ENCODE measurements at regions not wholly inside any gene's neighbourhood (a gene's known extent, or its start where the extent isn't known, plus 50 kb on each side); places are given as distances from the start of the nearest gene placed in this dataset.
"Not testable (repeated sequence)": the region's sequence is repeated elsewhere in the genome, so short reads cannot be mapped to it uniquely, and the experiment has no call there.

DNA sequence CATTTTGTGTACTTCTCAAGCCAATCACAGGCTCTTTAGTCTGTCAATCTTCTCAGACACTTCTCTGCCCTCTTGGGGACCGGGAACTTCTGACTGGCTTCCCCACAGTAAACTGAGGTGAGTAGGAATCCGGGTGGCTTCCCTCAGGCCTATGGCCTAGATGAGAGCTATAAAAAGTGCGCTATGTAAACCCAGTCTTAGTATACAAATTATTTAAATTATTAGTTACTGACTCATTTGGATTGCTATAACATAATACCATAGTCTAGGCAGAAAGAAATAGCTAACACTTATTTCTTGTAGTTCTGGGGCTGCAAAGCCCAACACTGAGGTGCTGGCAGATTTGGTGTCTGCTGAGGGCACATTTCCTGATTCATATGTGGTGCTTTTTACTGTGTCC, 109.2 kb upstream of the MCHR2 start:
- no peak for DNase-seq (ENCODE audit: low read depth in 2 of 2, low spot score in 1 of 2)

DNA sequence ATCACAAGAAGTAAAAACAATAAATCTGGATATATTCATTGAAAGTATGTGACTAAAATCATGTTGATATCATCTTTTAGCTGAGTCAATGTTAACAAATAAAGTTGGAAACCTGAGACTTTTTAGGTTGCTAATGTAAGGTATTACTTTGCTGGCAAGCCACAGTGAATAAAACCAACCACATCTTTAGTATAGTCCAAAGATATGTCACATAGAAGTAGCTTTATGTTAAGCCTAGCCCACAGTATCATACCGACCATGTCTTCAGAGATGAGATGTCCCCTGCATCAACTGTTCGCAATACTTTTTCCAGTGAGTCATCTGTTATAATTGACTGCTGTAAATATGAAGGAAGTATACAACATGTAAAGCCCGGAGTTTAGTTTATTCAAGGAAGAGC, 107.6 kb upstream of the MCHR2 start:
- DNase-seq (ENCODE audit: low read depth in 2 of 2, low spot score in 1 of 2): no peak

DNA sequence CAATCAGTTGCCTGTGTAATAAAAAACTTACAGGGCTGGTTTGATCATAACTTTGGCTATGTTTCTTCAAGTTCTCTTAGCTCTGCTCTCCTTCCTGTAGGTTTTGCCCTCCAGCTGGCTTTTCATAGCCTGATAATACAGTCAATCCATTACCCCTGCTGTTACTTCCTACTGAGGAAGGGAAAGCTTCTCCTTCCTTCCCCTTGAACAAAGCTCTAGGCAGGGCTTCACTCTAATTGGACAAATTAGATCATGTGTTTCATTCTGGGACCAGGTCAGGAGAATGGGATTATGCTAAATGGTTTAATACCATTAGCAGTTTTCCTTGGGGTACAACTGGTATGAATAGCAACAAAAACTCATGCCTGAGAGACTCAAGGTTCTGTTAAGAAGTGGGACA, 106.8 kb upstream of the MCHR2 start:
- DNase-seq (ENCODE audit: low read depth in 2 of 2, low spot score in 1 of 2): no peak

DNA sequence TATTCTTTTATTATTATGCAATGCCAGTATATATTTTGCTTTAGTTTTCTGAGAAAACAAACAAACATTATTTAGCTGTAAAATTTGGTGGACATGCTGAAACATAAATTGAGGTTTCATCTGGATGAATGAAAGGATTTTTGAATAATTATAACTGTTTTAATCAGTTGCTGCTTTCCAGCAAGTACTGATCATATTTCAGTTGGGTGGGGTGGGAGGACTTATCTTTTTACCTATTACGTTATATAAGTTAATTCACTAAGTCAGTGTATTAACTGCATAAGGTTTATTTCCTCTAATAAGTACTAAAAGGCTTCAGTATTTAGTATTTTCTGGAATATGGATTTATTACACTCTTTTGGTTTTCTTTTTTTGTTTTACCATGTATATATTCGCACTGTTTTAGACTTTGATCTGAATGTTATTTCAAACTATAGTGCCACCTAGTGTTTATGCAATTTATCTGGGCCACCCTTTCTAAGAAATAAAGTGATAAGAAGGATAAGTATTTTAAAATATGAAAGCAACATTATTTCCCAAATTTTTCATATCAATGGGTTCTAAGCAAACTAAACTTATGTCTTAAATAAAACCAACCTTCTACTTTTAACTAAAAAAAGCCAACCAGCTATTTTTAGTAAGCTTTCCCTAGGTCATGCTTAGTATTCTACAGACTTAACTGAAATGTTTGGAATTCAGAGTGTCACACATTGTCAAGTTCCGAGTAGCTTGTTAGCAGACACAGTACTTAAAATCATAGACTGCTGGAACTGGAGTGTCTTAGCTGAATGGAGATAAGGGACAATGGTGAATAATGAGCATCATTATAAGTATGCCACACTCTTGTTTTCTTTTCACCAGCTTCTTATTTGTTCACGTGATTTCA, 105.4 kb upstream of the MCHR2 start:
- DNase-seq (ENCODE audit: low read depth in 2 of 2, low spot score in 1 of 2): no peak

DNA sequence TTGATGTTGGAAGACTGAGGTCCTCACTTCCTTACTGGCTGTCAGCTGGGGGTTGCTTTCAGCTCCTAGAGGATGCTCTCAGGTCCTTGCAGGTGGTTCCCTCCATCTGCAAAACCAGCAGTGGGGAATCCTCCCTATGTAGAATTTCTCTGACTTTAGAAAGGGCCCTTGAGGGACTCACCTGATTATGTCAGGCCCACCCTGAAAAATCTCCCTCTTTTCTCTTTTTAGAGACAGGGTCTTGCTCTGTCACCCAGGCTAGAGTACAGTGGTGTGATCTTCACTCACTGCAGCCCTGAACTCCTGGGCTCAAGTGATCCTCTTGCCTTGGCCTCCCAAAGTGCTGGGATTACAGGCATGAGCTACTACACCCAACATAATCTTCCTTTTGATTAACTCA, 102.9 kb upstream of the MCHR2 start:
- no peak for DNase-seq (ENCODE audit: low read depth in 2 of 2, low spot score in 1 of 2)

DNA sequence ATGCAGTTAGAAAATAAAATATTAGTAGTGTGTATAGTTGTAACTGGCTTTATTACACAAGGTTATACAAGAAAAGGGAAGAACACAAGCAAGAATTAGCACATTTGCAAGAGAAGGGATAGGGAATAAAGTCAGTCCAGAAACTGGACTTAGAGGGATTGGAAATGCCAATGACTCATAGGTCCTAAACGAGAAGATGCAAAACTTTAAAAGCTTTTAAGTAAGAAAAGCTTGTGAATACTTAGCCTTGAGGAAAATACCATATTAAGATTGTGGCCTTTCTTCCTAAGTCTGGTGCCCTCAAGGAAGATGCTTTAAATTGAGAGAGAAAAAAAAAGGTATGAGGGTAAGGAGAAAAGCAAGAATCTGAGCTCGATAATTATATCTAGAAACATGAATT, 102.3 kb upstream of the MCHR2 start:
- DNase-seq (ENCODE audit: low read depth in 2 of 2, low spot score in 1 of 2): no peak

DNA sequence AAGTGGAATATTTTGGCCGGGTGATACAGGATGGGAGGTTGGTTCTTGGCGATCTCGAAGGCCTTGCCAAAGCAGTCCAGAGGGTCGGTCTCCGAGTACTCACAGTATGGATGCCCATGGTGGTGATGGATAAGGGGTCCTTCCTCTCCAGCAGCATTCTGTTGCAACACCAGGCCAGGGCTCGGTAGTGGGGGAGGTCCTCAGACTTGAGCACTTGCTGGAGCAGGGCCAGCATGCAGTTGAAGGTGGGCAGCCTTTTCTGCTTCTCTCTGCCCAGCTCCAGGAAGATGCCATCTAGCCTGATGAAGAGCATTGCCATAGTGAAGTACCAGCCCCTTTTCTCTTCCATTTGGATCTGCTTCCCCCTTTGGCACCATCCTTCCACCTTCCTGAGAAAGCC, 99.4 kb upstream of the MCHR2 start:
- no peak for DNase-seq (ENCODE audit: low read depth in 2 of 2, low spot score in 1 of 2)

DNA sequence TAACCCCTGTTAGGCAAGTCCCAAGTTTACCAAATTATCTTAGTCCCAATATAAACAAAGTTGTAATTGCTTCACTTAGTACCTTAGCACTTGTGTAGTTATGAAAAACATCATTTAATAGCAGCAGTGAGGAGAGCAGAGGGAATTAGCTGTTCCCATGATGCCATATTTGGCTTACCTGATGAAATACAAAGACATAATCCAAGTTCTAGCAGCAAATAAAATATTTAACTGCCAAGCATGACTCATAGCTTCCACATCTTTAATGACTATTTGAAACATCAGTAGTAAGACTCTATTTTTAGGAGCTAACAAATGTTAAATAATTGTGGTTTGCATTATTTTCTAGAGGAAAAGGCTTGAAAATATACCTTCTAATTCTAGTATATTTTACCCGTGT, 94.0 kb upstream of the MCHR2 start:
- DNase-seq (ENCODE audit: low read depth in 2 of 2, low spot score in 1 of 2): no peak

DNA sequence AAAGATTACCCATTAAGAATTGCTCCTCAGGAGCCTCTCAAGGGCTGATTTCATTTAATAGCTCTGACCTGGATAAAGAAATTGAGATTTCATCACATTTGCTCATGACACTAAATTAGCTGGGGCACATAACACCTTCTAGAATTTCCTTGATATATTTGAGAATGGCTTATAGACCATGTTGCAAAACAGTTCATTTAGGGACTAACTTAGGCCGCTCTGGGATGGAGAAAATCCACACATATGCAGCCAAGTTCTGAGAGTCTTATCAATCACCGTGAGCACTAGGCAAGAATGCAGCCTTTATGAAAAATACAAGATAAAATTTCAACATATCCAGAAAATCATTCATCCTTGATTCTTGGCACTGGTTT, 91.0 kb upstream of the MCHR2 start:
- no peak for DNase-seq (ENCODE audit: low read depth in 2 of 2, low spot score in 1 of 2)

DNA sequence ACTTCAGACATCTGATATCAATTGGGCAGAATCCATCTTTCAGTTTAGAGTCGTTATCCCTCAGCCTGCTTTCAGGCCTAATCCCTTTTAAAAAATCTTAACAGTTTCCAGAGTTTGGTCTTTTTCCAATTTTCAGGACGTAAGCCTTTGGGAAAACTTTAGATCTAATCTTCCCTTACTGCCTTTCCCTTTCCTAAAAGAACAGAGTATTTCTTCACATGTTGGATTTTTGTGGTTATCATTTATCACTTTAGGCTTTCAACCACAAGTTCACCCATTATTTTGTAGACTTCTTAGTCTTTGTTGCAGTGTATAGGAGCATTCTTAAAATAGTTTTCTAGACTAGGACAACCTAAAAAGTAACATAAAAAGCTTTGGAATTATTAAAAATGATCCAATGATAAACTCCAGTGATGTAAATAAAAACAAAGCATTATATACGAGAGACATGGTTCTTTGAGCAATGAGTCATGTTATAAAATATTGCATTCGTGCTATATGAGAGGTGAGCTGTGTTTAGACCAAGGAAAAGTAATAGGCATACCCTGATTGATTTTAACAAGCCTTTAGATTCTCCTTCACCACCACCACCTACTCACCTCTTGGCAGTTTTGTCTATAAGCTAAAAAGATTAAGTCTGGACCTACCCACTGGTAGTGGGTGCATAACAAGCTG, 90.4 kb upstream of the MCHR2 start:
- no peak for DNase-seq (ENCODE audit: low read depth in 2 of 2, low spot score in 1 of 2)

DNA sequence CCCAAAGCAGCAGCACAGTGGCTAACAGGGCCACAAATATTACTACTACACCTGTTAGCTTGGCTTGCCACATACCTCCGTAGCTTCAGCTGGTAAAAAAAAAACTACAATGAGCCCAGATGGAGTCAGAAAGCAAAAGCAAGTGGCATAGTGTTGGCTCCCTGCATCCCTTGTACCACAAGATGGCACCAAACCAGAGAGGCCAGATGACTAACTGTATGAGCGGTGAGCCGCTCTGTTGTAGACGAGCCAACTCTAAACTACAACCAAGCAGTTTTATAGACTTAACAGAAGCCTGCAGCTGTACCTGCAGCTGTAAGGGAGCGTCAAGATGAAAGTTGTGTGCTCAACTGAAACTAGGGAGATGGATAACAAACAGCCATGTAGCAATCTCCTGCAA, 84.5 kb upstream of the MCHR2 start:
- DNase-seq (ENCODE audit: low read depth in 2 of 2, low spot score in 1 of 2): no peak

DNA sequence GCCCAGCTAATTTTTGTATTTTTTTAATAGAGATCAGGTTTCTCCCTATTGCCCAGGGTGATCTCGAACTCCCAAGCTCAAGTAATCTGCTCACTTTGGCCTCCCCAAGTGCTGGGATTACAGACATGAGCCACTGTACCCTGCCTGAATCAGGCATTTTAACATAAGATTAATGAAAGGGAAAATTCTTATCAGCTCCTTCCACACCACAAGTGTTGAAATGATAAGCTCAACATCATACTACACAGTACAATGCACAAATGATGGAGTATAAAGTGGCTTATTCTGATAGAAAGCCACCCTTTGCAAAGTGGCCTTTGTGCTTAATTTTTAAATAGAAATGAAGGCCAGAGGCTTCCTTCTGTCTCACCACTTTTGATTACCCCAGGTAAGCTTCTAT, 71.3 kb upstream of the MCHR2 start:
- no peak for DNase-seq (ENCODE audit: low read depth in 2 of 2, low spot score in 1 of 2)

DNA sequence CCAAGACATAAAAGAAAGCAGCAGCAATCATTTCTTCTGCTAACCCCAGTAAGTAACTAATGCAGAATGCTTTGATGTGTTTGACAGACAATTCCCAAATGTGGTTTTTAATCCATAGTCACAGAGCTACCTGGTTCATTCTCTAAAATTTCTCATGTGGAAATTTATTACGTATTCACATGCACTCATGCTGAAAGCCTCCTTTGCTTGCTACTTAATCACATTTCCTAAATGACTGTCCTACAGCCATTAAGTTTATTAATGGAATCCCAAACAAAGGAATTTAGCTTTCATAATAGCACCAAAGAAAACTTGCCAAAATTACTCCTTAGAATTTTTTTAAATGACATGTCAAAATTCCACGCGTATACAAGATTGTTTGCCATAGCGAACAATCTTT, 68.6 kb upstream of the MCHR2 start:
- no peak for DNase-seq (ENCODE audit: low read depth in 2 of 2, low spot score in 1 of 2)

DNA sequence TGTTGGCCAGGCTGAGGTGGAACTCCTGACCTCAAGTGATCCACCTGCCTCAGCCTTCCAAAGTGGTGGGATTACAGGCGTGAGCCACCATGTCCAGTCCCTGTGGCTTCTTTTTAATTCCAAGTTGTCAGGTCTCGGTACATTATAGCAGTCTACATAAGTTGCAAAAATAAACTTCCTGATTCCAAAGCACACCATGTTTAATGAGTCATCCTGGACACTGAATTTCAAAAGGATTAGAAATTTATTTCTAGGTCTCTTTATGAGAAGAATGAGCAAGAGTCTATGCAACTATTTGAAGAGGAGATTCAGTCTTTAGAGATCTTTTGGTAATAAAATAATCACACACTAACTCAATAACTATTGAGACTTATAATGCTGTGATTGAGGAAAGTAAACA, 63.9 kb upstream of the MCHR2 start:
- no peak for DNase-seq (ENCODE audit: low read depth in 2 of 2, low spot score in 1 of 2)

DNA sequence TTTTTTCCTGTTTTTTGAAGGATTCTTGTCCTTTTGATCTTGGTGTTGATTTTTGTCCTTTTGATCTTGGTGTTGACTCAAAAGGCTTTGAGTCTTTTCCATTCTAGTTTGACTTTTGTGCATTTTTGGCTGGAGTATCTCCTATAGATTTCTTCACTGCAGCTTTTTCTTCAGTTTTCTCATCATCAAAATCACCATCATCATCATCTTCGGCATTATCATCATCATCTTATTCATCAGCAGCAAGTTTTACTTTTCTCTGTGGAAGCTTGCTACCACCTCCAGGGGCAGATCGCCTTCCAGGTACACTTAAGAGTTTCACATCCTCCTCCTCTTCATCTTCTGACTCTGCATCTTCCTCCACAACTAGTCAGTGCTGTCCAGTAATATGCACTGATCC, 56.5 kb upstream of the MCHR2 start:
- DNase-seq (ENCODE audit: low read depth in 2 of 2, low spot score in 1 of 2): no peak

DNA sequence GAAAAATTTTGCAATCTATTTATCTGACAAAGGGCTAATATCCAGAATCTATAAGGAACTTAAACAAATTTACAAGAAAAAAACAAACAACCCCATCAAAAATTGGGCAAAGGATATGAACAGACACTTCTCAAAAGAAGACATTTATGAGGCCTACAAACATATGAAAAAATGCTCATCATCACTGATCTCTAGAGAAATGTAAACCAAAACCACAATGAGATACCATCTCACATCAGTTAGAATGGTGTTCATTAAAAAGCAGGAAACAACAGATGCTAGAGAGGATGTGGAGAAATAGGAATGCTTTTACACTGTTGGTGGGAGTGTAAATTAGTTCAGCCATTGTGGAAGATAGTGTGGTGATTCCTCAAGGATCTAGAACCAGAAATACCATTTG, 49.9 kb upstream of the MCHR2 start:
- DNase-seq (ENCODE audit: low read depth in 2 of 2, low spot score in 1 of 2): not testable (repeated sequence)

Data from stimulated activated CD8-positive, alpha-beta memory T cell treated with anti-CD3 and anti-CD28 coated beads, Interleukin-4, amount 100 ng/mL, for 4 hours (primary cell).